HG02870 (cell line): ENCODE measurements at regions not wholly inside any gene's neighbourhood (a gene's known extent, or its start where the extent isn't known, plus 50 kb on each side); places are given as distances from the start of the nearest gene placed in this dataset.
"Not testable (repeated sequence)": the region's sequence is repeated elsewhere in the genome, so short reads cannot be mapped to it uniquely, and the experiment has no call there.

Experiments
- ATAC-seq: cut with Tn5 transposase; IDR thresholded peaks from one replicate; pipeline ENCODE4 v1.9.1; 2021; ENCODE audit warnings: mild to moderate bottlenecking, moderate library complexity; ENCODE audit not compliant: unreplicated experiment

GRCh38 chr7:138249975-138250374 lies 173.7 kb downstream of the AKR1D1 start:
- ATAC-seq = no peak

DNA sequence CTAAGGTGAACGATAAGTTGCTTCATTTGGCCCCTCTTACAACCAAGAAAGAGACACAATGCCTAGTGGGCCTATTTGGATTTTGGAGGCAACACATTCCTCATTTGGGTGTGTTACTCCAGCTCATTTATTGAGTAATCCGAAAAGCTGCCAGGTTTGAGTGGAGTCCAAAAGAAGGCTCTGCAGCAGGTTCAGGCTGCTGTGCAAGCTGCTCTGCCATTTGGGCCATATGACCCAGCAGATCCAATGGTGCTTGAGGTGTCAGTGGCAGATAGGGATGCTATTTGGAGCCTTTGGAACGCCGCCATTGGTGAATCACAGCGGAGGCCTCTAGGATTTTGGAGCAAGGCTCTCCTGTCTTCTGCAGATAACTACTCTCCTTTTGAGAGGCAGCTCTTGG lies 176.4 kb downstream of the AKR1D1 start:
- ATAC-seq = not testable (repeated sequence)

DNA sequence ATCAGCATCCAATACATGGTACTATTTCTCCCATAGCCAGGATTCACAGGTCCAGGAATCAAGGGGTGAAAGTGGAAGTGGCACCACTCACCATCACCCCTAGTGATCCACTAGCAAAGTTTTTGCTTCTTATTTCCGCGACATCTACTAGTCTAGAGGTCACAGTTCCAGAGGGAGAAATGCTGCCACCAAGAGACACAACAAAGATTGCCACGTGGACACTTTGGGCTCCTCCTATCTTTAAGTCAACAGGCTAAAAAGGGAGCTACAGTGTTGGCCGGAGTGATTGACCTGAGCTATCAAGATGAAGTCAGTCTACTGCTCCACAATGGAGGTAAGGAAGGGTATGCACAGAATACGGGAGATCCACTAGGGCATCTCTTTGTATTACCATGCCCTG lies 178.2 kb downstream of the AKR1D1 start:
- no peak for ATAC-seq

- no peak for ATAC-seq
Observed at GRCh38 chr7:138257459-138258196, 181.4 kb downstream of the AKR1D1 start.

- ATAC-seq = no peak
Observed at GRCh38 chr7:138258197-138258559, 181.9 kb downstream of the AKR1D1 start.

- ATAC-seq = no peak
Observed at GRCh38 chr7:138259675-138260074, 183.4 kb downstream of the AKR1D1 start.

DNA sequence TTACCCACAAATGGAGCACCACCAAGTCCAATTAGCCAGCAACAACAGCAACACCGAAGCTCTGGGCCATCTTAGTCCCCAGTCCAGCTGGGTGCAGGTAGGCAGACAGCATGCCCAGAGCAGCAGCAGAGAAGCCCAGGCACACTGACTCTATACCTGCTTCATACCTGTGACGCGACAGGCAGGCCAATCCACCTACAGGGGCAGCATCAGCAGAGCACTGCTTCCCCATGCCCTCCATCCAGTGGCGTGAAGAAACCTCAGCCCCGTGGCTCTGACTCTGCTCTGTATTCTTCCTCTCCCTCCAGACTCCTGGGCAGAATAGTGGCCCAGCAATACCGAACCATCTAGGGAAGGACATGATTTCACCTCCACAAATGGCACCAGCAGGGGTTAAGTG lies 191.7 kb downstream of the AKR1D1 start:
- ATAC-seq = no peak

DNA sequence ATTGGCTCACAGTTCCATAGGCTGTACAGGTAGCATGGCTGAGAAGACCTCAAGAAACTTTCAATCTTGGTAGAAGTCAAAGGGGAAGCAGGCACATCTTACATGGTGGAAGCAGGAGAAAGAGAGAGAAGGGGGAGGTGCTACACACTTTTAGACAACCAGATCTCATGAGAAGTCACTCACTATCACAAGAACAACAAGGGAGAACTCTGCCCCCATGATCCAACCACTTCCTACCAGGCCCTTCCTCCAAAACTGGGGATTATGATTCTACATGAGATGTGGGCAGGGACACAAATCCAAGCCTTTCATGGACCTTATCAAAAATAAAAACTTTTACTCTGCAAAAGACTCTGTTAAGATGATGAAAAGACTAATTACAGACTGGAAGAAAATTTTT lies 183.2 kb upstream of the TRIM24 start:
- ATAC-seq = no peak

DNA sequence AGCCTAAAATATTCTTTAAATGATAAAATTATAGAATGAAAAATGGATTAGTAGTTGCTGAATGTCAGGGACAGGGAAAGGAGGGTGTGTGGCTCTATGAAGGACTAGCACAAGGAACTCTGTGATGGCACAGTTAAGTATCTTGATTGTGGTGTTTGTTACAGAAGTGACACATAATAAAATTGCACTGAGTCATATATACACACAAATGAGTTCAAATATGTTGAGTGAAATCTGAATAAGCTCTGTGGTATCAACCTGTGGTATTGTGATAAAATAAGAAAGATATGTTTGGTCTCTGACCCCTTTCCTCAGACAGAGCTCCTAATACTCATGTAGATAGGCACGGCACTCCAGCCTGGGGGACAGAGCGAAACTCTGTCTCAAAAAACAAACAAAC lies 181.5 kb upstream of the TRIM24 start:
- ATAC-seq = no peak

- no peak for ATAC-seq
Observed at GRCh38 chr7:138282997-138283396, 177.1 kb upstream of the TRIM24 start.

- ATAC-seq = no peak
Observed at GRCh38 chr7:138285129-138285528, 174.9 kb upstream of the TRIM24 start.

- ATAC-seq = no peak
Observed at GRCh38 chr7:138286846-138287245, 173.2 kb upstream of the TRIM24 start.

GRCh38 chr7:138287549-138287948 lies 172.5 kb upstream of the TRIM24 start:
- ATAC-seq = no peak

GRCh38 chr7:138289082-138289481 lies 171.0 kb upstream of the TRIM24 start:
- no peak for ATAC-seq

- no peak for ATAC-seq
Observed at GRCh38 chr7:138289864-138290263, 170.2 kb upstream of the TRIM24 start.

GRCh38 chr7:138292951-138293350 lies 167.1 kb upstream of the TRIM24 start:
- ATAC-seq = no peak

DNA sequence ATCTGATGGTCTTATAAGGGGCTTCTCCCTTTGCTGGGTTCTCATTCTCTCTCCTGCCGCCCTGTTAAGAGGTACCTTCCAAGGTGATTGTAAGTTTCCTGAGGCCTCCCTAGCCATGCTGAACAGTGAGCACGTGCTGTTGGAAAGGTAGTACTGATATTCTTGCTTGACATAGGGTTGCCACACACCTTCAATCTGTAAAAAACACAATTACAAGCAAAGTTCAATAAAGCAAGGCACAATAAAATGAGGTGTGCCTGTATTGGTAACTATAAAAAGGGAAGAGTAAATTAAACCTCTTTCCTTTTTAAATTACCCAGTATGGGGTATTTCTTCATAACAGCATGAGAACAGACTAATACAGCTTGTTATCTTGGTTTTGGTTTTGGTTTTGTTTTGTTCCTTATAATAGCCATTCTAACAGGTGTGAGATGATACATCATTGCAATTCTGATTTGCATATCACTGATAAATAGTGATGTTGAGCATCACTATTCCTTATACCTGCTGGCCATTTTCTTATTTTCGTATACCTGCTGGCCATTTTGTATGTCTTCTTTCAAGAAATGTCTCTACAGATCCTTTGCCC lies 164.9 kb upstream of the TRIM24 start:
- ATAC-seq = no peak

DNA sequence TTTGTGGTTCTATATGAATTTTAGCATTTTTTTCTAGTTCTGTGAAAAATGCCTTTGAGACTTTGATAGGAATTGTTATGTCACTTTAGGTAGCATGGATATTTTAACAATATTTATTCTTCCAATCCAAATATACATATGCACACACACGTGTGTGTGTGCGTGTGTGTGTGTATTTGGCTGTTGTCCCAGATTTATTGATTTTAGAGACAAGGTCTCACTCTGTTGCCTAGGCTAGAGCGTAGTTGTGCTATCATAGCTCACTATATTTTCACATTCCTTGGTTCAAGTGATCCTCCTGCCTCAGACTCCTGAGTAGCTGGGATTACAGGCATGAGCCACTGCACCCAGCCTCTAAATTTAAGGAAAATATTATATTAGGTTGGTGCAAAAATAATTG lies 162.5 kb upstream of the TRIM24 start:
- ATAC-seq = no peak

GRCh38 chr7:138299066-138299465 lies 161.0 kb upstream of the TRIM24 start:
- no peak for ATAC-seq

DNA sequence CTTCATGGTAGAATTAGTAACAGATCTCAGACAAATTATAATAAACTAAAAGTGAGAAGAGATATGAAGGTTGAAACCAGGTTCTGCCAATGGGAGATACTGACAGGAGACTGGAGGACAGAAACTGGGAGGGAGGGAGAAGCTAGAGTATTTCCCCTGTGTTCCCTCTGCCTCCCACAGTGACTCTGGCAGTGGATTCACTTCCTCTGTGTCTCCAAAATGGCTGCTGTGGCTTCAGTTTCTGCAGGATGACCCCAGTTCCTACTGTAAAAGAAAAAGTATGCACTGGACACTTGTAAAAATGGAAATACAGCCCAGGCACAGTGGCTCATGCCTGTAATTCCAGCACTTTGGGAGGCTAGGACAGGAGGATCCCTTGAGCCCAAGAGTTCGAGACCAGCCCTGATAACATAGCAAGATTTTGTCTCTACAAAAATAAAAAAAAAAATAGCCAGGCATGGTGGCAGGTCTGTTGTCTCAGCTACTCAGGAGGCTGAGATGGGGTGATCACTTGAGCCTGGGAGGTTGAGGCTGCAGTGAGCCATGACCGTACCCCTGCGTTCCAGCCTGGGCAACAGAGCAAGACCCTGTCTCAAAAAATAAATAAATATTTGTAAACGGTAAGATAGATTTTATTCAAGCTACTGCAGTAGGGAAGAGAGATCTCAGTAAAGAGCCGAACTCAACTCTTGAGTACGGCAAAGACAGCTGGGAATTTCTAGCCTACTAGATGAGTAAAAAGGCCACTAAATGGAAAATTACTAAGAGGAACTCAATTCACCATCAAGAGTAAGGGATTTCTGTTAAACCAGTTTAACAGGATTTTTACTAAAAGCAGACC lies 156.6 kb upstream of the TRIM24 start:
- ATAC-seq = no peak

GRCh38 chr7:138304071-138304320 lies 156.1 kb upstream of the TRIM24 start:
- ATAC-seq = no peak

DNA sequence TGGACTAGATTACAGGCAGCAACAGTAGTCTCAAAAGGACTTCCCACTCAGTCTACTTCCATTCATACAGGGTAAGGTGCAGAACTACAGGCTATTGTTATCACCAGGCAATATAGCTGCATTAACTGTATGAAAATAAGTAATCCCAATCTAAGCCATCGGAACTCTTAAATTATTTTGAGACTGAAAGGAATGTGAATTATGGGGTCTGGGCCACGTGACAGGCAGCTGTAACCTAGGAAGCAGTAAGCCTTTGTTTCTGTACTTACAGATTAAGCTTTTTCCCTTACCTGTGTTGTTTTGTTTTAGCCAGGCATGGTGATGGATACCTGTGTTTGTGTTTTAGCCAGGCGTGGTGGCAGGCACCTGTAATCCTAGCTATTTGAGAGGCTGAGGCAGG lies 152.4 kb upstream of the TRIM24 start:
- no peak for ATAC-seq
